Neural crest cell (in vitro differentiated cells): ENCODE measurements at regions not wholly inside any gene's neighbourhood (a gene's known extent, or its start where the extent isn't known, plus 50 kb on each side); places are given as distances from the start of the nearest gene placed in this dataset.

Experiments
- DNase-seq: peaks from one replicate; pipeline ENCODE4 v3.0.0; 2021; ENCODE audit warnings: low read depth, mixed read lengths, low spot score
- H3K27ac Mint-ChIP-seq: one replicate; pipeline ENCODE4 v1.8.0; 2021; ENCODE audit warnings: mild to moderate bottlenecking, mixed read lengths; ENCODE audit not compliant: unreplicated experiment
- H3K27me3 Mint-ChIP-seq: 2 replicates; pipeline ENCODE4 v1.8.0; 2021; ENCODE audit warnings: low read depth, mild to moderate bottlenecking, mixed read lengths
- H3K36me3 Mint-ChIP-seq: 2 replicates; pipeline ENCODE4 v1.8.0; 2021; ENCODE audit warnings: low read depth, mild to moderate bottlenecking, mixed read lengths
- H3K4me1 Mint-ChIP-seq: 2 replicates; pipeline ENCODE4 v1.8.0; 2021; ENCODE audit warnings: mixed read lengths
- H3K4me3 Mint-ChIP-seq: one replicate; pipeline ENCODE4 v1.8.0; 2021; ENCODE audit warnings: mild to moderate bottlenecking, mixed read lengths
- H3K9me3 Mint-ChIP-seq: 2 replicates; pipeline ENCODE4 v1.8.0; 2021; ENCODE audit warnings: mixed read lengths
- CTCF ChIP-seq: fragments of 200-600 bp; sonication (generic); conservative IDR thresholded peaks from 2 replicates; pipeline ENCODE4 v1.5.0; 2021; ENCODE audit warnings: antibody characterized with exemption, mild to moderate bottlenecking

GRCh38 chr6:80940571-80940970 lies 811.9 kb downstream of the TENT5A start:
- Mint-ChIP-seq H3K9me3 (peaks cover 2% of the 10 kb centered on the region), H3K27ac (no peak overlapping the region), H3K36me3 (no peaks in the 10 kb centered on the region), H3K4me1 (no peaks in the 10 kb centered on the region), H3K4me3 (no peak overlapping the region), H3K27me3 (no peaks in the 10 kb centered on the region)
- TF ChIP-seq CTCF = no peak
- no peak for DNase-seq

DNA sequence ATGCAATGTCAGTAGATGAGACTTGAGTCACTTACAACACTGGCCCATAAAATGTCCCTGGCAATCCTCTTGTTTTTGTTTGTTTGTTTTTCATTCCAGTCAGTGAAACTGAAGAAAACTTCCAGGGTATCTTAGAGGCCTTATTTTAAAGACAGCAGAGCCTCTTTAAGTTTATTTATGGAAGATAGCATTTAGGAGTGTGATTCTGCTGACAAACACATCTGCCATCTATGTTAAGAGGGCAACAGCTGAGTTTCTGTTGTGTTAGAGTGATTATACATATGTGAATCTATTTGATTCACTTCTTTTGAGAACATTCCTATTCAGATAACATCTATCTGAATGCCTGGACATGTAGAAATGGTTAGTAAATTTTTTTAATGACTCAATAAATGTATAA lies 812.6 kb downstream of the TENT5A start:
- no peak overlapping the region for H3K27ac Mint-ChIP-seq
- H3K36me3 Mint-ChIP-seq = no peaks in the 10 kb centered on the region
- peaks cover 5% of the 10 kb centered on the region for H3K9me3 Mint-ChIP-seq
- H3K27me3 Mint-ChIP-seq = no peaks in the 10 kb centered on the region
- DNase-seq = no peak
- no peak for TF ChIP-seq CTCF
- no peak overlapping the region for H3K4me3 Mint-ChIP-seq
- no peaks in the 10 kb centered on the region for H3K4me1 Mint-ChIP-seq

DNA sequence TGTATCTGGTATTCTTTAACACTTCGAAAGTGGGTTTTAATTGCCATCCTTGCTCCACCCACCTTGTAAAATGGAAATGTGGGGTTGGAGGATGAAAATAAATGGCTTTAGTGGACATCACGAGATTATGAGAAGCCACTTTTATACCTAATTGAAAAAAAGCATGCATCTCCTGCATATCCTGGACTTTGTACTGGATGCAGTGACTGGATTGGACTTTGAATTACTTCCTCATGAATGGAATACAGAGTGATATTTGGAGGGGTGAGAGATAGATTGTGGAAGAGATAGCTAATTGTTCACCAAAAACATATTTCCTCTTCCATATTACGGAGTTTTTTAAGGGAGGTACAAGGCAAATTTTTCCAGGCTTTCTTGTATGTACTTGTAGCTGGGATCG lies 813.0 kb downstream of the TENT5A start:
- no peaks in the 10 kb centered on the region for H3K4me1 Mint-ChIP-seq
- TF ChIP-seq CTCF = no peak
- peaks cover 5% of the 10 kb centered on the region for H3K9me3 Mint-ChIP-seq
- no peak overlapping the region for H3K27ac Mint-ChIP-seq
- no peak for DNase-seq
- no peaks in the 10 kb centered on the region for H3K36me3 Mint-ChIP-seq
- no peak overlapping the region for H3K4me3 Mint-ChIP-seq
- no peaks in the 10 kb centered on the region for H3K27me3 Mint-ChIP-seq

DNA sequence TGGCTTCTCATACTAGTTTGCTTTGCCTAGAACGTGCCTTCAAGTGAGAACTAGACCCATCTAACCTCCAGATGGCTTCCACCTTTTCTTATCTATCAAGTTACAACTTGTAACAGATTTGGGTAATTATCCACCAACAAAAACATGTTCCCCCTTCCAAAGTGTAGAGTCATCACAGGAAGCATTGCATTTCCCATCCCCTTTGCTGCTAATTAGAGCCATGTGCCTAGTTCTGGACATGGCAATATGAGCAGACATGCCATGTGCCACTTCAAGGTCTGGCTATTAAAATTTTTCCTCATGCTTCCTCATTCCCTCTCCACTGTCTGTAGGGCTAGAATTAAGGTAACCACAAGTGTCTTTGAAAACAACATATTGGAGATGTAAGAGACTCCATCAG lies 814.4 kb downstream of the TENT5A start:
- Mint-ChIP-seq H3K27ac (no peak overlapping the region), H3K4me3 (no peak overlapping the region), H3K4me1 (no peaks in the 10 kb centered on the region), H3K36me3 (no peaks in the 10 kb centered on the region), H3K9me3 (peaks cover 6% of the 10 kb centered on the region), H3K27me3 (no peaks in the 10 kb centered on the region)
- no peak for DNase-seq
- no peak for TF ChIP-seq CTCF

DNA sequence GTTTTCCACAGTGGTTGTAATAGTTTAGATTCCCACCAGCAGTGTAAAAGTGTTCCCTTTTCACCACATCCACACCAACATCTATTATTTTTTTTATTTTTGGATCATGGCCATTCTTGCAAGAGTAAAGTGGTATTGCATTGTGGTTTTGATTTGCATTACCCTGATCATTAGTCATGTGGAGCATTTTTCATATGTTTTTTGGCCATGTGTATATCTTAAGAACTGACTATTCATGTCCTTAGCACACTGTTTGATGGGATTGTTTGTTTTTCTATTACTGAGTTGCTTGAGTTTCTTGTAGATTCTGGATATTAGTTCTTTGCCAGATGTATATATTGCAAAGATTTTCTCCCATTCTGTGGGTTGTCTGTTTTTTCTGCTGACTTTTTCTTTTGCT lies 820.1 kb downstream of the TENT5A start:
- TF ChIP-seq CTCF = no peak
- Mint-ChIP-seq H3K4me3 (no peak overlapping the region), H3K36me3 (no peaks in the 10 kb centered on the region), H3K4me1 (no peaks in the 10 kb centered on the region), H3K27me3 (no peaks in the 10 kb centered on the region), H3K9me3 (peaks cover 13% of the 10 kb centered on the region), H3K27ac (no peak overlapping the region)
- no peak for DNase-seq

DNA sequence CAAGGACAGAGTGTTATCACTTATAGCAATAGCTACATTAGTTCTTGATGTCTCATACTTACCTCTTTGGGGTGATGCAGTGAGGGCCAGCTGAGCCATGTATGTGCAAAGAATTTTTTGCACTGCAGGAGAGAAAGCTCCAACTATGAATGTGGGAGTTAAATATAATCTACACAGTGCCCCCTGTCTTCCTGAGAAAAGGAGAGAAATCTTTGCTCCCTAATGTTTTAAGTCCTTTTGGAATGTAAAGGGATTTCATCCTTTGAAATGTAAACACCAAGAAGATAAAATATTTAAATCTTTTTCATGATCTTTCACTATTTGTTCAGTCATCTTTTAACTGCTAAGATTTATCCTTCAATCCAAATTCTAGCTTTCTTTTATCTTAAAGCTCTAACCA lies 822.1 kb downstream of the TENT5A start:
- H3K9me3 Mint-ChIP-seq = peaks cover 11% of the 10 kb centered on the region
- no peak for DNase-seq
- no peak for TF ChIP-seq CTCF
- H3K4me3 Mint-ChIP-seq = no peak overlapping the region
- no peak overlapping the region for H3K27ac Mint-ChIP-seq
- no peaks in the 10 kb centered on the region for H3K27me3 Mint-ChIP-seq
- H3K4me1 Mint-ChIP-seq = no peaks in the 10 kb centered on the region
- no peaks in the 10 kb centered on the region for H3K36me3 Mint-ChIP-seq
